ENCODE measurements at regions not wholly inside any gene's neighbourhood (a gene's known extent, or its start where the extent isn't known, plus 50 kb on each side); places are given as distances from the start of the nearest gene placed in this dataset.
A peak's percentile ranks its signal among the peaks of the same experiment; 100 is the strongest.

- TF ChIP-seq PRDM15 (CRISPR knock-in tag; IDR thresholded peaks at IDR 0.05) (no peak), SAP130 (CRISPR knock-in tag; IDR thresholded peaks at IDR 0.05; ENCODE audit: low read depth) (0 out of 2 replicates have a peak, but pooled peaks have one; percentile 35), ZNF333 (CRISPR knock-in tag; IDR thresholded peaks at IDR 0.05; ENCODE audit: borderline replicate concordance) (no peak), NR3C1 (CRISPR knock-in tag; IDR thresholded peaks at IDR 0.05) (no peak), ZBTB7A (CRISPR knock-in tag; IDR thresholded peaks at IDR 0.05) (no peak), JDP2 (CRISPR knock-in tag; IDR thresholded peaks at IDR 0.05; ENCODE audit: borderline replicate concordance) (no peak), ZNF232 (CRISPR knock-in tag; IDR thresholded peaks at IDR 0.05; ENCODE audit: borderline replicate concordance) (0 out of 2 replicates have a peak, but pooled peaks have one; percentile 32), ZNF547 (CRISPR knock-in tag; IDR thresholded peaks at IDR 0.05) (no peak), ZNF33A (CRISPR knock-in tag; IDR thresholded peaks at IDR 0.05; ENCODE audit: borderline replicate concordance) (no peak), POLR2G (IDR thresholded peaks at IDR 0.05; ENCODE audit: low read depth, low read length) (no peak), ZNF704 (CRISPR knock-in tag; IDR thresholded peaks at IDR 0.05; ENCODE audit: borderline replicate concordance) (no peak), ATF5 (CRISPR knock-in tag; IDR thresholded peaks at IDR 0.05; ENCODE audit: low read depth) (no peak), ETS1 (CRISPR knock-in tag; IDR thresholded peaks at IDR 0.05) (no peak), ZMAT5 (CRISPR knock-in tag; IDR thresholded peaks at IDR 0.05; ENCODE audit: borderline replicate concordance, low read depth) (no peak), ZBTB14 (CRISPR knock-in tag; IDR thresholded peaks at IDR 0.05) (no peak), U2AF2 (IDR thresholded peaks at IDR 0.05; ENCODE audit: low read depth, low read length) (no peak), ZNF891 (CRISPR knock-in tag; IDR thresholded peaks at IDR 0.05) (no peak), PRMT3 (CRISPR knock-in tag; IDR thresholded peaks at IDR 0.05; ENCODE audit: borderline replicate concordance, low read depth) (no peak), ZNF24 (IDR thresholded peaks at IDR 0.05) (no peak), HNF4G (IDR thresholded peaks at IDR 0.05; ENCODE audit: borderline replicate concordance, low read depth, low read length) (peak; percentile 82), HNF4G (CRISPR knock-in tag; IDR thresholded peaks at IDR 0.05; ENCODE audit: borderline replicate concordance, low read depth) (no peak)
Measured at GRCh38 chr3:31346542-31346979, 186.2 kb upstream of the STT3B start (continued).

Measured in HepG2 (cell line).